ENCODE measurements at regions not wholly inside any gene's neighbourhood (a gene's known extent, or its start where the extent isn't known, plus 50 kb on each side); places are given as distances from the start of the nearest gene placed in this dataset.

GRCh38 chr2:66382091-66382490 is 52.8 kb upstream of the MEIS1 start:
- Mint-ChIP-seq H3K27ac (peak overlapping the region in 2 of 3 experiments; percentile 22 to 32), H3K27me3 (ENCODE audit: low read depth) (no peaks in the 10 kb centered on the region), H3K36me3 (ENCODE audit: low read depth) (no peaks in the 10 kb centered on the region), H3K4me3 (no peak overlapping the region), H3K4me1 (peaks cover 23% of the 10 kb centered on the region), H3K9me3 (no peaks in the 10 kb centered on the region)
- TF ChIP-seq CTCF (IDR thresholded peaks at IDR 0.05; ENCODE audit: unreplicated experiment in 3 of 3) = no peak

DNA sequence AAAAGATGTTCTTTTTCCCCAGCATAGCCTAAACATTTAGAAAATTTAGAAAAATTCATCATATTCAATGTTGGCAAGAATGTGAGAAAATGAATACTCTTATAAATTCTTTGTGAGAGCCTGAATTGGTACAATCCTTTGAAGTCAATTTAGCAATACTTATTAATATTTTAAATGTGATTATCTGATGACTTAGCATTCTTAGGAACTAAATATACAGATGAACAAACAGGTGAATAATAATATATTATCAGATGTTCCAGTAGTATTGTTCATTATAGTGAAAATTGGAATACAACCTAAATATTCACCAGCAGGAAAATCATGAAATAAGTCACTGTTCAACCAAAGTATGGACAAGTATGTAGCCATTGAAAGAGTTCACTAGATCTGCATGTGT is 55.5 kb upstream of the MEIS1 start:
- Mint-ChIP-seq H3K36me3 (ENCODE audit: low read depth) (no peaks in the 10 kb centered on the region), H3K9me3 (no peaks in the 10 kb centered on the region), H3K4me3 (no peak overlapping the region), H3K27ac (no peak overlapping the region), H3K4me1 (peaks cover 12% of the 10 kb centered on the region), H3K27me3 (ENCODE audit: low read depth) (no peaks in the 10 kb centered on the region)
- TF ChIP-seq CTCF (IDR thresholded peaks at IDR 0.05; ENCODE audit: unreplicated experiment in 3 of 3) = no peak

GRCh38 chr2:66377832-66378231 is 57.1 kb upstream of the MEIS1 start:
- H3K4me1 Mint-ChIP-seq = peaks cover 12% of the 10 kb centered on the region
- H3K27me3 Mint-ChIP-seq (ENCODE audit: low read depth) = no peaks in the 10 kb centered on the region
- H3K4me3 Mint-ChIP-seq = no peak overlapping the region
- H3K9me3 Mint-ChIP-seq = no peaks in the 10 kb centered on the region
- H3K27ac Mint-ChIP-seq = peak overlapping the region in 1 of 3 experiments; percentile 12
- no peaks in the 10 kb centered on the region for H3K36me3 Mint-ChIP-seq (ENCODE audit: low read depth)
- no peak for TF ChIP-seq CTCF (IDR thresholded peaks at IDR 0.05; ENCODE audit: unreplicated experiment in 3 of 3)

- no peak for TF ChIP-seq CTCF (IDR thresholded peaks at IDR 0.05; ENCODE audit: unreplicated experiment in 3 of 3)
- H3K27me3 Mint-ChIP-seq (ENCODE audit: low read depth) = no peaks in the 10 kb centered on the region
- peaks cover 7% of the 10 kb centered on the region for H3K4me1 Mint-ChIP-seq
- H3K4me3 Mint-ChIP-seq = no peak overlapping the region
- no peaks in the 10 kb centered on the region for H3K36me3 Mint-ChIP-seq (ENCODE audit: low read depth)
- peaks cover 3% of the 10 kb centered on the region for H3K9me3 Mint-ChIP-seq
- no peak overlapping the region for H3K27ac Mint-ChIP-seq
Observed at GRCh38 chr2:66370824-66371223, 64.1 kb upstream of the MEIS1 start.

- Mint-ChIP-seq H3K4me1 (peaks cover 37% of the 10 kb centered on the region), H3K9me3 (peaks cover 3% of the 10 kb centered on the region), H3K27ac (no peak overlapping the region), H3K4me3 (no peak overlapping the region), H3K36me3 (ENCODE audit: low read depth) (no peaks in the 10 kb centered on the region), H3K27me3 (ENCODE audit: low read depth) (no peaks in the 10 kb centered on the region)
- no peak for TF ChIP-seq CTCF (IDR thresholded peaks at IDR 0.05; ENCODE audit: unreplicated experiment in 3 of 3)
Observed at GRCh38 chr2:66366619-66367018, 68.3 kb upstream of the MEIS1 start.

DNA sequence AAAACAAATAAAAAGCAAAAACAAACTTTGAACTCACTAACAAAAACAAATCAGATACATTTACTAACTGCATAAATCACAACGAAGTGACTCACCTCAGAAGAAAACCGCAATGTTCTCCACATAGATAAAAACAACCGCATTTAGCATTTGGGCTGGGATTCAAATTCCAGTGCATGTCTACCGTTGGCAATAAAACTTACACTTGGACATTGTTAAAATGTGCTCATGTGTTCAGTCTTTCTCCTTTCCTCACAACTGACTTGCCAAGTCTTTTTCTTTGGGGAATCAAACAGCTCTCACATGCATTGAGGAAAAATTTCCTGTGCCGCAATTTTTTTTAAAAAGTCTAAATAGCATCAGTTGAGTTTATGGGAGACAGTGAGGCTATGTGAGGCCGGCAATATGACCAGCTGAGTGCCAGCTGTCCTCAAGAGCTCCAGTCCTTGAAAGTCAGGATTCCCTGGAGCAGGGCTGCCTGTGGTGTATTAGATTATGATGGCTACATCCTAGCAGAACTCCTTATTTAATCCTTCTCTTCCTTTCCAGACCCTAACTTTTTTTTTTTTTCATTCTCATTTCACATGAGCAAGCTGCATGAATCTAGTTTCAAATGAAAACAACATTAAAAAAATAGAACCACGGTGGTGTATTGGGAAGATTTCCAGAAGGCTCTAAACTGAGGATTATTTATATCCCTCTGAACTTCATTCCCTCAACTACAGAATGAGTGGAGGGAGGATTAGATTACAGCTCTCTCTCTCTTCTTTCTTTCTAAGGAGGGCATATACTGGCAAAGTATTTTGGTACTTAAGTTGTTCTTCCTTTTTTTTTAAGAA is 70.2 kb upstream of the MEIS1 start:
- peak overlapping the region in 1 of 3 experiments; percentile 40 for H3K4me3 Mint-ChIP-seq
- TF ChIP-seq CTCF (IDR thresholded peaks at IDR 0.05; ENCODE audit: unreplicated experiment in 3 of 3) = no peak

More for the DNA sequence above, 70.2 kb upstream of the MEIS1 start:
- Mint-ChIP-seq H3K4me1 (peaks cover 37% of the 10 kb centered on the region), H3K36me3 (ENCODE audit: low read depth) (no peaks in the 10 kb centered on the region), H3K27me3 (ENCODE audit: low read depth) (no peaks in the 10 kb centered on the region), H3K9me3 (peaks cover 3% of the 10 kb centered on the region), H3K27ac (peak overlapping the region; percentile 78 to 86 (median 86))

All from nephron (organoid).